Prostate gland (tissue), 2 donors: ENCODE measurements at regions not wholly inside any gene's neighbourhood (a gene's known extent, or its start where the extent isn't known, plus 50 kb on each side); places are given as distances from the start of the nearest gene placed in this dataset.

Experiments used
- CTCF ChIP-seq, 4 experiments: fragments of 200-600 bp in 2 of 4; fragments of 450-650 bp in 2 of 4; sonication (generic) in 2 of 4; IDR thresholded peaks; 1 replicate in 3 of 4; 2 replicates in 1 of 4; pipeline ENCODE4 v1.5.1; 2016 to 2019; ENCODE audit warnings: antibody characterized with exemption in 4 of 4, mild to moderate bottlenecking in 2 of 4, moderate library complexity in 2 of 4
- POLR2A ChIP-seq: fragments of 450-650 bp; IDR thresholded peaks from one replicate; pipeline ENCODE4 v1.6.1; 2016; ENCODE audit warnings: antibody characterized with exemption, mild to moderate bottlenecking
- POLR2AphosphoS5 ChIP-seq: sonication (generic); formaldehyde crosslinking; IDR thresholded peaks from one replicate; pipeline ENCODE4 v1.6.1; 2017; ENCODE audit warnings: antibody characterized with exemption

- TF ChIP-seq POLR2AphosphoS5 (no peak), CTCF (IDR thresholded peaks at IDR 0.05) (no peak), POLR2A (no peak)
These were observed 245.2 kb upstream of the CENPE start for GRCh38 chr4:103443324-103443723.
